ENCODE measurements at regions not wholly inside any gene's neighbourhood (a gene's known extent, or its start where the extent isn't known, plus 50 kb on each side); places are given as distances from the start of the nearest gene placed in this dataset.
"Not testable (repeated sequence)": the region's sequence is repeated elsewhere in the genome, so short reads cannot be mapped to it uniquely, and the experiment has no call there.

GRCh38 chr9:36521148-36521547, 51.5 kb upstream of the MELK start:
- Mint-ChIP-seq H3K4me1 (ENCODE audit: low read depth) (peaks cover 9% of the 10 kb centered on the region), H3K4me3 (no peak overlapping the region), H3K9me3 (no peaks in the 10 kb centered on the region), H3K36me3 (ENCODE audit: low read depth) (no peaks in the 10 kb centered on the region), H3K27ac (no peak overlapping the region), H3K27me3 (ENCODE audit: insufficient read depth) (peaks cover 14% of the 10 kb centered on the region)
- no peak for TF ChIP-seq CTCF (IDR thresholded peaks at IDR 0.05)
- no peak for DNase-seq

- Mint-ChIP-seq H3K27ac (no peak overlapping the region), H3K27me3 (ENCODE audit: insufficient read depth) (peaks cover 18% of the 10 kb centered on the region), H3K36me3 (ENCODE audit: low read depth) (no peaks in the 10 kb centered on the region), H3K4me1 (ENCODE audit: low read depth) (peaks cover 9% of the 10 kb centered on the region), H3K9me3 (no peaks in the 10 kb centered on the region), H3K4me3 (no peak overlapping the region)
- TF ChIP-seq CTCF (IDR thresholded peaks at IDR 0.05) = no peak
- DNase-seq = no peak
Observed at GRCh38 chr9:36517131-36517530, 55.6 kb upstream of the MELK start.

- peaks cover 20% of the 10 kb centered on the region for H3K27me3 Mint-ChIP-seq (ENCODE audit: insufficient read depth)
- no peak for TF ChIP-seq CTCF (IDR thresholded peaks at IDR 0.05)
- no peak for DNase-seq
- no peaks in the 10 kb centered on the region for H3K36me3 Mint-ChIP-seq (ENCODE audit: low read depth)
- H3K4me3 Mint-ChIP-seq = no peak overlapping the region
- peaks cover 5% of the 10 kb centered on the region for H3K4me1 Mint-ChIP-seq (ENCODE audit: low read depth)
- no peak overlapping the region for H3K27ac Mint-ChIP-seq
- H3K9me3 Mint-ChIP-seq = no peaks in the 10 kb centered on the region
Observed at GRCh38 chr9:36504156-36504555, 68.5 kb upstream of the MELK start.

GRCh38 chr9:36503172-36504088, 69.3 kb upstream of the MELK start:
- no peak overlapping the region for H3K27ac Mint-ChIP-seq
- H3K27me3 Mint-ChIP-seq (ENCODE audit: insufficient read depth) = peaks cover 20% of the 10 kb centered on the region
- H3K4me1 Mint-ChIP-seq (ENCODE audit: low read depth) = no peaks in the 10 kb centered on the region; the same call in none of the 2 replicates
- no peak for DNase-seq
- no peaks in the 10 kb centered on the region for H3K36me3 Mint-ChIP-seq (ENCODE audit: low read depth)
- no peaks in the 10 kb centered on the region for H3K9me3 Mint-ChIP-seq
- H3K4me3 Mint-ChIP-seq = no peak overlapping the region
- no peak for TF ChIP-seq CTCF (IDR thresholded peaks at IDR 0.05)

GRCh38 chr9:36501727-36502126, 71.0 kb upstream of the MELK start:
- TF ChIP-seq CTCF (IDR thresholded peaks at IDR 0.05) = no peak
- Mint-ChIP-seq H3K4me1 (ENCODE audit: low read depth) (no peaks in the 10 kb centered on the region; the same call in 1 of the 2 replicates), H3K27ac (no peak overlapping the region), H3K4me3 (no peak overlapping the region), H3K27me3 (ENCODE audit: insufficient read depth) (peaks cover 10% of the 10 kb centered on the region), H3K9me3 (no peaks in the 10 kb centered on the region), H3K36me3 (ENCODE audit: low read depth) (no peaks in the 10 kb centered on the region)
- no peak for DNase-seq

- peaks cover 10% of the 10 kb centered on the region for H3K27me3 Mint-ChIP-seq (ENCODE audit: insufficient read depth)
- not testable (repeated sequence) for H3K4me3 Mint-ChIP-seq; H3K27ac Mint-ChIP-seq; H3K36me3 Mint-ChIP-seq (ENCODE audit: low read depth); DNase-seq; H3K4me1 Mint-ChIP-seq (ENCODE audit: low read depth); H3K9me3 Mint-ChIP-seq
Observed at GRCh38 chr9:36500931-36501330, 71.8 kb upstream of the MELK start.
